HG03045 (cell line): ENCODE measurements at regions not wholly inside any gene's neighbourhood (a gene's known extent, or its start where the extent isn't known, plus 50 kb on each side); places are given as distances from the start of the nearest gene placed in this dataset.

Source experiments
- ATAC-seq: cut with Tn5 transposase; IDR thresholded peaks from one replicate; pipeline ENCODE4 v1.9.1; 2021; ENCODE audit warnings: mild to moderate bottlenecking, moderate library complexity; ENCODE audit not compliant: unreplicated experiment

GRCh38 chr14:49970474-49971147, 77.7 kb downstream of the ARF6 start:
- peak; percentile 10 for ATAC-seq

DNA sequence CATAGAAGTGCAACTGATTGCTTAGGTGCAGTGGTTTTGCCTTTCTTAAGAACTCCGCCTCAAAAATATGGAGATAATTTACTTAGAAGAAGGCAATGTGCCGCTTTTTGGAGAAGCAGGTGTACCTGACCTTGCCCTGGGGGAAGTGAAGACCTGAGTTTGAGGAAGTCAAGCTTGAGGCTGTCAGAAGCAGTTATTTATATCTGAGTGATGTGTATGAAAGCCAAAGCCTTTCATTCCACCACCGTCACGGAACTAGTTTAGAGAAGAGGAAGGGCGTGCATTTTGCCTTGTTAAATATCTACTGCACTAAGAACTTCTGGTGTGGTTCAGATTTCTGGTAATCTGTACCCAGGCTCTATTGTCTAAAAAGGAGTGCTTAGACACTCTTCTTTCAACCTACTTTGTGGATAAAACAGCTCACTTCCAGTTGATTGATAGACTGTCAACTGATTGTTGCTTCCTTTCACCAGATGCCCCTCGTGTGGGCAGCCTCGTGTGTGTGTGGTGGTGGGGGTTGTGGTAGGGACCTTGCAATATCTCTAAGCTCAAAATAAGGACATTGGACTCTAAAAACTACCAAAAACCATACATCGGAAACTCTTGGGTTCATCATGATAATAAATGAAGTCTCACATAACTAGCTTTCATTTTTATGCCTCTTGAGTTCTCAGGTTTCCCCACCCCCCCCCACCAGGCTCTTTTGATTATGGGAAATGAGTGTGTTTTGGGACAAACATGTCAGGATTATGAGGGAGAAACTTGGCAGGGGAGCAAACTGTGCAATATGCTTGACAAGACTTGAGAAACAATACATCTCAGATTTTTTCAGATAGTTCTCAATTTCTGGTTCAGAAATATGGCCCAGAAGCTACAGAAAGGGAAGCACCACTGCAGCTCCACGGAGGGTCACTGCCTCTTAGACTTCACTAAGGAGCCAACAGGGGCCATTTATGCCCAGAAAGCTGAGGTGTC, 78.6 kb downstream of the ARF6 start:
- peak; percentile 90 for ATAC-seq

DNA sequence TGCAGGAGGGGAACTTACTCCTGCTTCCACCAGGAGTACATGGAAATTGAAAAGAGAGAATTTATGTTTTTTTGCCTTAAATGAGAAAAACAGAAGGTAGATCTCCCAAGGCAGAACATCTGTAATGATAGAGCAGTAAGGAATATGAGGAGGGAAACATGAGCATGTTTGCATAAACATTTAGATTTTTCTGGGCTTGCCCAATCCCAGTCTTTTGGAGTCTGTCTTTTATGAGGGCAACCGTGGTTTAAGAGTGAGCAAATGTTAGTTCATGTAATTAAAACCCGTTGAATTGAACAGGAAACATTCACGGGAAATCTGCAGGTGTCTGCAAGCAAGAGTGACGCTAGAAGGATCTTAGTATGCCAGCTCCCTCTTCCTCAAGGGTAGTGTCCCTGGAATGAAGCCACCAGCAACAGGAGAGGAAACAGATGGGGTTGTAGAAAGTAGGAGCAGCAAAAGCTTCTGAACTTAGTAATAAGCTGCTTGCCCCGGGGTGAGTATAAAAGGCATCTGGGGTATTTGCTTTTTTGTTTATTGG, 79.3 kb downstream of the ARF6 start:
- no peak for ATAC-seq

DNA sequence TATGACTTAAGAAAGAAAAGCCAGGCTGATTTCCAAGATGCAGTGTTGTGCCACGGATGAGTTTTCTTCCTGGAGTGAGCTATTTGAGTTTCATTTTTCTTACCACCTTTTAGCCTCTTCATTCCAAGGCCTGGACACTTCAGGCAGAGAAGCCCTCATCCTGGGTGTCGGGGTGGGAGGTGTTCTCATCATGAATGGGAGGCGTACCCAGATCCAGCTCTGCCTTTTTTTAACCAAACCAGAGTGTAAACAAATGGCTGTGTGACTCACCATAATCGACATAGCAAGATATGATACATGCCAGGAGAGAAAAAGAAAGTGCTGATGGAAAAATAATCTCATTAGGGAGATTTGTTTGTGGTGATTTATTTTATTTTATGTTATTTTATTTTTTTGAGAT, 79.9 kb downstream of the ARF6 start:
- no peak for ATAC-seq

- ATAC-seq, result no peak
Measured at GRCh38 chr14:49975276-49975675, 82.4 kb downstream of the ARF6 start.

DNA sequence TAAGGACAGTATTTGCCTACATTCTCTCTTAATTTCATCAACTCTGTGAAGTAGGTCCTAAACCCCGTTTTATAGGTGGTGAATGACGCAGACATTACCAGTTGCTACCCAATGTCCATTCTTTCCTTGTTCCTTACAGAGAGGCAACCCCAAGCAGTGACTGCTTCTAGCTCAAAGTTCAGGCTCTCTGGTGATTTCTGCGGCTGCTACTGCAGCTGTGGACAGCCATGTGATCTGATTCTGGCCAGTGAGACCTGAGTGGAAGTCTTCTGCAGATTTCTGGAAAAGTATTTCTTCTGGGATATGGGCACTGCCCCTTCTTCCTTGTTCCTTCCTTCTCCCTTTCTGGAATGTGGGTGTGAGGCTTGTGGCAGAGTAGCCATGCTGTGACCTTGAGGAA, 82.9 kb downstream of the ARF6 start:
- ATAC-seq, result no peak

DNA sequence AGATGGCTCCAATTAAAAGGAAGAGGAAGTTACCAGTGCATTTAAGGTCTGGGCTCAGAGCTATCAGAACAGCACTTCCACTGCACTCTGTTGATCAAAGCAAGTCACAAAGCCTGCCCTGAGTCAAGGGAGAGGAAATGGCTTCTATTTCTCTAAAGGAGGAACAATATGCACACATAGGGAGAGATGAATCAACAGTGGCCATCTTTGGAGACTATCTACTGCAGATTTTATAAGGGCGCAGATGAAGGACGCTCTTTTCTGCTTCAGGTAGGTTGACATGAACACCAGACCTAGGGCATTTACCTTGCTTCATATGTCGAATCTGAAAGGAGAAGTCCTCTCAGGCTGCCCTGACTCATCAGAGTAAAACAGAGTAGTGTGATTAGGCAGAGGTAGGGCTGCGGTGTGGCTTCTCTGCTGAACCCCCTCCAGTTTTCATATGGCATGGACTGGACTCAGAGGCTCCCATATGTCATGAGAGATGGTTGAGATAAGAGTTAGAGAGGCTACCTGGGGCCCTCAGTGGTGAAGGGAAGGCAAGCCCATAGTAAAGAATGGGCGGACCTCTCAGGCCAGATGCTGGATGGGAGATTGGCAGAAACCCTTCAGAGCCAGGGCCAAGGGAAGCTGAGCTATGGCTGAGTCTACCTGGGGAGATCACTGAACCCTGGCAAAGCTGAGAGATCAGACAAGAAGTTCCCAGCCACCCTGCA, 84.4 kb downstream of the ARF6 start:
- peak; percentile 73 for ATAC-seq

DNA sequence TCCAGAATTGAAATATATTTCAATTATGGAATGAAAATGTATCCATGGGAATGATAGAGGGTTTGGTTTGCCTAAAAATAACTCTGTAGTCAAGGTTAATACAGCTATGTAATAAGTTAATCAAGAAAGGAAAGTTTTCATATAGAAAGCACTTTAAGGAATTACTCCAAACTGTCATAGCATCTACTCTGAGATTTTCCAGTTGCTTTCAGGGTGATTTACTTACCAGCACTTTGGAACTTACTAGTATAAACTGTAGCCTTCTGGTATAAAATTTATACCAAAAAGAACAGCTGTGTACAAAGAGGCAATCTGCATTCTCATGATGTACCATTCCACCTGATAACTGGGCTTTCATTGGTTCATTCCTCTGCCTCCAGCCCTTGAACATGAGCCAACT, 87.1 kb downstream of the ARF6 start:
- ATAC-seq, result no peak

GRCh38 chr14:49982082-49982481, 89.2 kb downstream of the ARF6 start:
- no peak for ATAC-seq

- no peak for ATAC-seq
Measured at GRCh38 chr14:49982501-49982951, 89.6 kb downstream of the ARF6 start.

DNA sequence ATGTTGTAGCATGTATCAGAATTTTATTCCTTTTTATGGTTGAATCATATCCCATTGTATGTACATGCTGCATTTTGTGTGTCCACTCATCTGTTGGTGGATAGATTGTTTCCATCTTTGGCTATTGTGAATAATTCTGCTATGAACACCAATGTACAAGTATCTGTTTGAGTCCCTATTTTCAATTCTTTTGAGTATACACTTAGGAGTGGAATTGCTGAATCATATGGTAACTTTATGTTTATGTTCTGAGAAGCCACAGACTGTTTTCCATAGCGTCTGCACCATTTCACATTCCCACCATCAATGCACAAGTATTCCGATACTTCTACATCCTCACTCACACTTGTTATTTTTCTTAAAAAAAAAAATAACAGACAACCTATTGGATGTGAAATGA, 91.5 kb downstream of the ARF6 start:
- no peak for ATAC-seq

DNA sequence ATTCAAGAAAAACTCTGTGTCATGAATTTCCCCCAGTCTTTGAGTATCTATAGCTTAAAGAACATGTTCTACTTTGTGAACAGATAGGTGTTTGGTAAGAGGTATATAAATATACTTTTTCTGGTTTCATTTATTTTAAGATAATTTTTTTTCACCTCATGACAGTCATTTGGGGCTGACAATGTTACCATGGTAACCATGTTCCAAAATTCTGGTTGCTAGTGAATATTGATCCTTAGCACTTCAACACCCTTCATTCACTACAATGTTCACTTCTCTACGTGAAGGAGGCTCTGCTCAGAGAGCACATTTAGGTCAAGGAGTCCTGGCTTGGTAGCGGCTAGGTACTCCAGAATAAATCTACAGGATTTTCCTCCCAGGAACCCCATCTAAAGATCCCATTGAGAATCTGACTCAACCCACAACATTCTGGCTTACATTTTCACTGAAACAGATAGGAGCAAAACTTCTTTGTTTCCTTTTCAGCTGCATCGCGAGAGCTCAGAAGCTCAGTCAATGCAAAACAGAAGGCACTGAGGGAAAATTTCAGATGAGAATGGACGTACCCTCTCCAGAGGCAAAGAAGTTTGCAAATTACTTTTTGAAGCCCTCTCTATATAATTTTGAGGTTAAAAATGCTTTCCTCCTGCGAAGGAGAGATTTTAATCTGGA, 93.6 kb downstream of the ARF6 start:
- no peak for ATAC-seq

- no peak for ATAC-seq
Measured at GRCh38 chr14:49988080-49988990, 95.5 kb downstream of the ARF6 start.

DNA sequence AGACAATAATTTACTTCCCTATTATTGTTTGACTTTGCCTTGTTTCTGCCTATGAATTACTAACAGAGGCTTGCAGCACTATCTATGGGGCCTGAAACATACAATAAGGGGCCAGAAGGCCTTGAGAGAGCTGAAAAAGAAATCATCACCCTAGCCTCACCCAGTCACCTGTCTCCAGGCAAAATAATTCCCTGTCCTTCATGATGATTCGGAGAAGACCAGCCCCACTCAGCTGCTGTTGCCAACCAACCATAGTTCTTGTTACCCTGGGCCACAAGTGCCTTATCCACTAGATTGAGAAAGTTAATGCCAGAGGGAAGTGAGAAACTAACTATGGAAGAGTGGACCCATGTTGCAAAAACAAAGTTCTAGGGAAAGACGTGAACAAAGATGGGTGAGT, 97.1 kb downstream of the ARF6 start:
- ATAC-seq, result no peak

DNA sequence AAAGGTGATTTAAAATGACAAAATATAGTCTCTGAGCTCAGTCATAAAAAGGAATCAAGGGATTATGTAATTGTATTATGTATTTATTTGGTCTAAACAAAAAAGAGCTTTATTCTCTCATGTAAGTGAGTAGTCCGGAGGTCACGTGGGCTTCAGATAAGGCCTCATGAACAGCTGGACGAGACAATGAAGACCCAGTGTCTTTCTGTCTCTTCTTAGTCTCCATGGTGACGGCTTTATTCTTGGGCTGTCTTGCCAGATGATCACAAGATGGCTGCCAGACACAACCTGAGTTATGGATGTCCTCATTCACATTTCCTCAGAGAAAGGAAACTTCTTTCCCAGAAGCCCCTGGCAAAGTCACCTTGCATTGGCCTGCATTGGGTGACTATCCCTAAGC, 98.6 kb downstream of the ARF6 start:
- no peak for ATAC-seq

DNA sequence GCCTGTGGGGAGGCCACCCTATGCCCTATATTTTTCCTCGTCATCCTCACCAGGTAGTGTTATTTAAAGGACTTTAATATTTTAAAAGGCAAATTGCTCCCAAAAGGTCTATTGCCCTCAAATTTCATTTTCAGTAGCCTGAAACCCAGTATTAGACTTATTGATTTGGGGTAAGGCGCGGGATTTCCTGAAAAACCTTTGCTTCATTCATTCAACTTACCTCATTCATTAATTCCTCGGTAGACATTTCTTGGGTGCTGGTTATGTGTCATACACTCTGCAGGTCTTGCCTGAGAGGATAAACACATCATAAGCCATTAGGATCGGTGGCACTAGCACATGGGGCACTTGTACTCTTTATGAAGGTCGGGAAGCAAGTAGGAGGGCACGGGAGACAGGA, 99.2 kb downstream of the ARF6 start:
- ATAC-seq, result no peak

DNA sequence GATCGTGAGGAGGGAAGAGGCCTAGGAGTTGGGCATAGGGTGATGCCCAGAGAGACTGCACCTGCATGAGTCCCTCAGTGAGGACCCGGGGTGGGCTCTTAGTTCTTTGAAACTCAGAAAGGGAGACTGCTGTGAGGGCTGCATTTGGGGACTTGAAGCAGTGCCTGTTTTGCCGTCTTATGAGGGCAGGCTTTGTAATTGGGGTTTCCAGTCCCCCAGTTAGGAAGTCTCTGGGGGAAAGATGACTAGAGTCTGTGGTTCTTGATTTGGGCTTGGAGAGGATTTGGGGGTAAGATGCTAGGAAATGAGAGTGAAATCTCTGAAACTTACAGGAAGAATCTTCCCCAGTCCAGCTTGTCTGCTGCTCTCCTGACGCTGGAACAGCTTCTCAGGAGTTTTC, 99.6 kb downstream of the ARF6 start:
- no peak for ATAC-seq

- peak; percentile 86 for ATAC-seq
Measured at GRCh38 chr14:49992901-49993339, 100.0 kb downstream of the ARF6 start.

DNA sequence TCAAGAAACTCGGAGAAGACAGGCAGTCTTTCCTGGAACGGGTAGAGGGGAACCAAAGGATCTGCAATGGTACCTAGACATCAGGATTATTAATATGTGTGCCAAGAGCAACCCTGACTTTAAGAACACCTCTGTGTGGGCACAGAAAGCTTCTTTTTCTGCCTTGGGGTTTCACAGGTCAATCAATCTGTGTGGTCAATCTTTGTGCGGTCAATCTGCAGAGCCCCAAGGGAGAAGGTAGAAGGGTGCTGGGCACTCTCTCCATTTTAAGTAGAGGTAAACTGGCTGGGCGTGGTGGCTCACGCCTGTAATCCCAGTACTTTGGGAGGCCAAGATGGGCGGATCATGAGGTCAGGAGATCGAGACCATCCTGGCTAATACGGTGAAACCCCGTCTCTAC, 100.7 kb downstream of the ARF6 start:
- no peak for ATAC-seq
